Skin epidermis (tissue), 12 donors: ENCODE measurements at regions not wholly inside any gene's neighbourhood (a gene's known extent, or its start where the extent isn't known, plus 50 kb on each side); places are given as distances from the start of the nearest gene placed in this dataset.
"Not testable (repeated sequence)": the region's sequence is repeated elsewhere in the genome, so short reads cannot be mapped to it uniquely, and the experiment has no call there.

Experiments used
- H3K27ac ChIP-seq, 21 experiments: fragments of 200-600 bp; sonication (generic) in 11 of 21; one replicate each; pipeline ENCODE4 v1.5.0; 2020; ENCODE audit warnings: mild to moderate bottlenecking in 3 of 21, inconsistent platforms in 2 of 21, moderate library complexity in 2 of 21
- H3K4me3 ChIP-seq, 7 experiments: fragments of 200-600 bp; sonication (generic) in 2 of 7; one replicate each; pipeline ENCODE4 v1.5.0; 2020; ENCODE audit warnings: inconsistent platforms in 2 of 7, mild to moderate bottlenecking in 2 of 7, moderate library complexity in 1 of 7

GRCh38 chr6:37078814-37079213, 73.4 kb downstream of the FGD2 start:
- Histone ChIP-seq H3K4me3 (no peak overlapping the region), H3K27ac (peak overlapping the region in 2 of 21 experiments; percentile 52 to 61)

GRCh38 chr6:37081042-37081607, 75.7 kb downstream of the FGD2 start:
- Histone ChIP-seq H3K27ac (no peak overlapping the region), H3K4me3 (no peak overlapping the region)

GRCh38 chr6:37082390-37083130, 77.1 kb downstream of the FGD2 start:
- Histone ChIP-seq H3K4me3 (no peak overlapping the region), H3K27ac (peak overlapping the region in 10 of 21 experiments; percentile 16 to 83 (median 71))

- Histone ChIP-seq H3K4me3 (no peak overlapping the region), H3K27ac (peak overlapping the region in 18 of 21 experiments; percentile 16 to 83 (median 67))
Observed at GRCh38 chr6:37083243-37084138, 78.0 kb downstream of the FGD2 start.

GRCh38 chr6:37084665-37085064, 79.2 kb downstream of the FGD2 start:
- H3K27ac ChIP-seq, result peak overlapping the region in 14 of 21 experiments; percentile 10 to 83 (median 66)
- not testable (repeated sequence) for H3K4me3 ChIP-seq

- H3K27ac ChIP-seq, result peak overlapping the region in 11 of 21 experiments; percentile 10 to 83 (median 61)
Observed at GRCh38 chr6:37085198-37085597, 79.7 kb downstream of the FGD2 start.

GRCh38 chr6:37088897-37089296, 81.1 kb upstream of the PIM1 start:
- Histone ChIP-seq H3K27ac (peak overlapping the region in 2 of 21 experiments; percentile 10 to 47), H3K4me3 (no peak overlapping the region)

More at GRCh38 chr6:37085198-37085597, 79.7 kb downstream of the FGD2 start:
- no peak overlapping the region for H3K4me3 ChIP-seq

- Histone ChIP-seq H3K4me3 (no peak overlapping the region), H3K27ac (peak overlapping the region in 1 of 21 experiments; percentile 47)
Observed at GRCh38 chr6:37089783-37090182, 80.2 kb upstream of the PIM1 start.

GRCh38 chr6:37091104-37091503, 78.8 kb upstream of the PIM1 start:
- H3K27ac ChIP-seq, H3K4me3 ChIP-seq: not testable (repeated sequence)

GRCh38 chr6:37091586-37091985, 78.4 kb upstream of the PIM1 start:
- H3K27ac ChIP-seq, result peak overlapping the region in 1 of 21 experiments; percentile 30
- not testable (repeated sequence) for H3K4me3 ChIP-seq

GRCh38 chr6:37092923-37093727, 76.8 kb upstream of the PIM1 start:
- H3K27ac ChIP-seq, result peak overlapping the region in 17 of 21 experiments; percentile 13 to 82 (median 56)
- no peak overlapping the region for H3K4me3 ChIP-seq

- H3K27ac ChIP-seq, result peak overlapping the region in 13 of 21 experiments; percentile 12 to 82 (median 61)
- H3K4me3 ChIP-seq, result no peak overlapping the region
Observed at GRCh38 chr6:37093728-37094069, 76.3 kb upstream of the PIM1 start.

GRCh38 chr6:37095997-37096396, 74.0 kb upstream of the PIM1 start:
- Histone ChIP-seq H3K27ac (peak overlapping the region in 5 of 21 experiments; percentile 6 to 49 (median 32)), H3K4me3 (no peak overlapping the region)

GRCh38 chr6:37097335-37097734, 72.6 kb upstream of the PIM1 start:
- H3K27ac ChIP-seq, result no peak overlapping the region
- no peak overlapping the region for H3K4me3 ChIP-seq

GRCh38 chr6:37099442-37099841, 70.5 kb upstream of the PIM1 start:
- peak overlapping the region in 4 of 21 experiments; percentile 9 to 63 (median 41) for H3K27ac ChIP-seq
- no peak overlapping the region for H3K4me3 ChIP-seq

GRCh38 chr6:37100745-37101144, 69.2 kb upstream of the PIM1 start:
- no peak overlapping the region for H3K4me3 ChIP-seq
- H3K27ac ChIP-seq, result peak overlapping the region in 4 of 21 experiments; percentile 10 to 84 (median 40)

- peak overlapping the region in 2 of 7 experiments; percentile 20 to 40 for H3K4me3 ChIP-seq
- H3K27ac ChIP-seq, result peak overlapping the region in 20 of 21 experiments; percentile 53 to 92 (median 84)
Observed at GRCh38 chr6:37101991-37102298, 68.0 kb upstream of the PIM1 start.

GRCh38 chr6:37102299-37103168, 67.4 kb upstream of the PIM1 start:
- H3K4me3 ChIP-seq, result peak overlapping the region; percentile 0 to 40 (median 24)
- peak overlapping the region; percentile 15 to 92 (median 83) for H3K27ac ChIP-seq
